ENCODE measurements at regions not wholly inside any gene's neighbourhood (a gene's known extent, or its start where the extent isn't known, plus 50 kb on each side); places are given as distances from the start of the nearest gene placed in this dataset.

GRCh38 chr7:47198159-47198558 lies 383.8 kb downstream of the TNS3 start:
- no peak overlapping the region for H3K4me3 ChIP-seq (ENCODE audit: low read depth, low read length)
- no peak for TF ChIP-seq CTCF (IDR thresholded peaks at IDR 0.05; ENCODE audit: low read depth, low read length, missing control alignments)

DNA sequence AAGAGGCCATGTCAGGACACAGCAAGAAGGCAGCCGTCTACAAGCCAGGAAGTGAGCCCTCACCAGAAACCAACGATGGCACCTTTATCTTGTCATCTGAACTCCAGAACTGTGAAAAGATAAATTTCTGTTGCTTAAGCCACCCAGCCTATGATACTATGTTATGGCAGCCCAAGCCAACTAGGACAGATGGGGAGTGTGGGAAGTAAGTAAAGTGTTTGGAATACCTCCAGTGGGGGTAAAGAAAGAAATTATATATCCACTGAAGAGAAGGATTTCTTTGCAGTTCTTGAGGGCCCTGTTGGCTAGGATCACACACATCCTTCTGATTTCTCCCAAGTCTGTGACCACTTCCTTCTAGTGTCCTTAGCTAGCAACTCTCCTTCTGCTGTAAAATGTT lies 384.4 kb downstream of the TNS3 start:
- TF ChIP-seq CTCF (IDR thresholded peaks at IDR 0.05; ENCODE audit: low read depth, low read length, missing control alignments) = no peak
- DNase-seq (ENCODE audit: low read depth) = no peak
- H3K4me3 ChIP-seq (ENCODE audit: low read depth, low read length) = no peak overlapping the region

More at GRCh38 chr7:47198159-47198558, 383.8 kb downstream of the TNS3 start:
- no peak for DNase-seq (ENCODE audit: low read depth)

GRCh38 chr7:47196737-47197136 lies 385.2 kb downstream of the TNS3 start:
- TF ChIP-seq CTCF (IDR thresholded peaks at IDR 0.05; ENCODE audit: low read depth, low read length, missing control alignments) = no peak
- no peak overlapping the region for H3K4me3 ChIP-seq (ENCODE audit: low read depth, low read length)
- no peak for DNase-seq (ENCODE audit: low read depth)

DNA sequence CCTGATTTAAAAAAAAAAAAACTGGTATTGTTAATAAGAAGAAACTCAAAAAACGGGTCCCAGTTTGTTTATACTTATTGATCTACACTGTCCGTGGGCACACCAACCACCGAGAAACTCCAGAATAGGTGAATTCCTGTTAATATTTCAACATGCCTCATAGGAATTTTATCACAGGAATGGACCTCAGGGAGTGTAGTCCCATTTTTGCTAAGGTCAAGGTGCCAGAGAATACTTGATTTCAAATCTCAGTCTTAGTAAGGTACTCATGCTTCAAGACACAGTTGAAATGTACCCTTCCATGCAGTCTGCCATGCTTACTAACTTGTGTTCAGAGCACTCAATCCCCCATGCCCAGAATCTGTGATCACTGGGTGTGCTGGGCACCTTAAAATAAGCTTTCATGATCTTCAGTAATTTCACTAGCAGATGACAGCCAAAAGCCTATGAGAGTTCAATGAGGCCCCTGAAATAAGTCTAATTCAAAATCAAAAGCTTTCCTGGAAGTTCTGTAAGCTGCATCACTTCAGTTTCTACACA lies 385.7 kb downstream of the TNS3 start:
- DNase-seq (ENCODE audit: low read depth) = no peak
- H3K4me3 ChIP-seq (ENCODE audit: low read depth, low read length) = no peak overlapping the region
- no peak for TF ChIP-seq CTCF (IDR thresholded peaks at IDR 0.05; ENCODE audit: low read depth, low read length, missing control alignments)

GRCh38 chr7:47195641-47196040 lies 386.3 kb downstream of the TNS3 start:
- no peak overlapping the region for H3K4me3 ChIP-seq (ENCODE audit: low read depth, low read length)
- peak; percentile 35 for TF ChIP-seq CTCF (IDR thresholded peaks at IDR 0.05; ENCODE audit: low read depth, low read length, missing control alignments)
- no peak for DNase-seq (ENCODE audit: low read depth)

DNA sequence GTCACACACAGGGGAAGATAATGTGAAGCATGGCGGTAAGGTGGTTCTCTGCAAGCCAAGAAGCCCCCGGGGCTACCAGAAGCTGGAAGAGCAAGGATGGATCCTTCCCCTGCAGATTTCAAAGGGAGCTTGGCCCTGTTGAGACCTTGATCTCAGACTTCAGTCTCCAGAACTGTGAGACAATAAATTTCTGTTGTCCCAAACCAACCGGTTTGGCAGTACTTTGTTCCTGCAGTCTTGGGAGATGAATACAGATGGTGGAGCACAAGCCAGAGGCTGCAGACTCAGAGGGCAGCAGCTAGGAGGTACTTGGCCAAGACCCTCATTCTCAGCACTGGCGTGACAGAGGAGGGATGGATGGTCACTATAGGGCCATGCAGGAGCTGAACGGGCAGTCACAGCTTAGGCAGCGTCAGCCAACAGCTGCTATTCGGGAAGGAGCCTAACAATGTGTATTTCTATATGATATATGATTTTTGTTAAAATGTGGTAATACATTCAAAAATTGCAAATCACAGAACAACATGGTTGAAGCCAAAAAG lies 387.3 kb downstream of the TNS3 start:
- DNase-seq (ENCODE audit: low read depth) = no peak
- TF ChIP-seq CTCF (IDR thresholded peaks at IDR 0.05; ENCODE audit: low read depth, low read length, missing control alignments) = no peak

DNA sequence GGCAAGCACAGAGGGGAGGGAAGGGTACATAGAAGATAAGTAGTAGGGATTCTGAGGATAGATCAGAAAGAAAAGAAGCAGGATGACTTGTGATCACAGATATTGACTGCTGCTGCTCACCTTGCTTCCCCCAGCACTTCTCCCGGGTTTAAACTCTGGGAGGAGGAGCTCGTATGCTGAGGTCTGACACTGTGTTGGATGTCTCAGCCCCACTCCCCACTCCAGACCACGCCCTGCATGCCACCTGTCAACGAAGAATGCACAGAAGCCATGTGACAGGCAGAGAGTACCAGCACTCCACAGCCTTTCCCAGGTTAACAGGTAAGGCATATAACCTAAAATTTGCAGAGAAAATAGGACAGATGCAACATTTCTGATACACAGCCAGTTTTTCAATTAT lies 388.9 kb downstream of the TNS3 start:
- DNase-seq (ENCODE audit: low read depth) = no peak
- no peak for TF ChIP-seq CTCF (IDR thresholded peaks at IDR 0.05; ENCODE audit: low read depth, low read length, missing control alignments)

More for the DNA sequence above, 387.3 kb downstream of the TNS3 start:
- H3K4me3 ChIP-seq (ENCODE audit: low read depth, low read length) = no peak overlapping the region

More for the DNA sequence above, 388.9 kb downstream of the TNS3 start:
- H3K4me3 ChIP-seq (ENCODE audit: low read depth, low read length) = no peak overlapping the region
